ENCODE measurements at regions not wholly inside any gene's neighbourhood (a gene's known extent, or its start where the extent isn't known, plus 50 kb on each side); places are given as distances from the start of the nearest gene placed in this dataset.
"Not testable (repeated sequence)": the region's sequence is repeated elsewhere in the genome, so short reads cannot be mapped to it uniquely, and the experiment has no call there.

DNA sequence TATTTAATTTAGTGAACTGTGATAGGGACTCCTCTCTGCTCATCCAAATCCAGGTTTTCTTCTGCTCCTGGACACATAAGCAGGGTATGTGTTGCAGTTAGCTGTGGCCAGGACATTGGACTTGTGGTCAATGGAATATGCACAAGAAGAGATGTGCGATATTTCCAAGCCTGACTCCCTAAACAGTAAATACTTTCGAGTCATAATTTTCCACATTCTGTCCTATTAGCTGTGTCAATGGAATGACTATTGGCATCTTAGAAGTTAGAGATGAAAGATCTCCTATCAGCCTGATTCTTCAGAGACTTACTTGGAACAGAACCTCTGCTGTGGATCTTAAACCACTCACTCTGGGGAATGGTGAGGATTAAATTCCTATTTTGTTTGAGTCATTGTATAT lies 771.0 kb downstream of the EFNB2 start:
- no peak for DNase-seq

DNA sequence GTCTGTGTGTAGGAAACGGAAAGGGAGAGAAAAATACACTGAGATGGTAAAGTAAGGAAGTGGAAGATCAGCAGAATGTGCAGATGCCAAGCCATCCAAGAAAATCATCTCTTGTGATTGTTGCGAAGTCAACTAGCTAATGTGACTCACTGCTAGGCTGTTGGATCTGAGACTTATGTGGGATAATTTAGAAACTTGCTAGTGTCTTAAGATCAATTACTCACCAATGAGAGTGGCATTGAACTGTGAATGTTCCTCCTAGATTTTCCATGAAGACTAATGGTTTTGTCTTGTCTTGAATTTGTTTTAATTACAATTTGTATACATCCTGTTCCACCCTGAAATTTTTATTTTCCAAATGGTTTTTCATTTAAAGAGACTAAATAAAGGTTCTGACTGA lies 771.6 kb downstream of the EFNB2 start:
- no peak for DNase-seq

GRCh38 chr13:105762096-105762495 lies 773.4 kb downstream of the EFNB2 start:
- no peak for DNase-seq

DNA sequence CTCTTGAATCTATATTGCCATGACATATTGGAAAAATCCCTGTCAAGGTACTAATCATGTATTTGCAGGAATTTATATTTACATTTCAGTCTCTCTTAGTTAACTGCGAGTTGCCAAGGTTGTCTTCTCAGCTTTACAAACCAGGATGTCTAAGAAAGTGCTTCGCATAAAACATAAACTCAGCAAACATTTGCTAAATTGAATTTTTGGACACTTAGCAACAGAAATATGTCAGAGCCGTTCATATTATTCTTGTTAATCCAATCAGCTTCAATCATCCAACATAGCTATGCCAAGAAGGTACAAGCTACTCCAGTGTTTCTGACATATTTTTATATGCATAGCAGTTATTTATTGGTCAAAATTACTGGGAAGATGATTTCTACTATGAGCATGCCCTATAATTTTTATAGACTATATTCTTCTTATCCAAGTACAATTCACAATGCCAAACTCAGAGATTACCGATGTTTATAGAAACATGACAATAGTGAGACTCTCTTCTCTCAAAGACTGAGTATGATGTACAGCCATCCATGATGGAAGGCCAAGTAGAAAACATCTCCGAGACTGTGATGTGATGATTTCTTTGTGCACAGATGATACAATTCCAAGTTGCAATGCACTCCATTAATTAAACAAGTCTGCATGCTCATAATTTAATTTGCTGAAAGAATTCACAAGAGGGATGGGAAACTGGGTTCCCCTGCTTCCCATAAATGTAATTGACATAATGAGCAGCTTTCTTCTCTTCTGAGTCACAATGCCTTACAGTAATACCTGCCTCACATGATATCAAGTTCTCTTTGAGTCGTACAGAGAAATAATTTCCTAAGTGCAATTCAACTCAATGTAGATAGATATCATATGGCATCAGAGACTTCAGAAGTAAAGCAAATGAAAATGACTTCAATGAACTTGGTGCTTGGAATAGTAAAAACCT lies 776.3 kb downstream of the EFNB2 start:
- no peak for DNase-seq

DNA sequence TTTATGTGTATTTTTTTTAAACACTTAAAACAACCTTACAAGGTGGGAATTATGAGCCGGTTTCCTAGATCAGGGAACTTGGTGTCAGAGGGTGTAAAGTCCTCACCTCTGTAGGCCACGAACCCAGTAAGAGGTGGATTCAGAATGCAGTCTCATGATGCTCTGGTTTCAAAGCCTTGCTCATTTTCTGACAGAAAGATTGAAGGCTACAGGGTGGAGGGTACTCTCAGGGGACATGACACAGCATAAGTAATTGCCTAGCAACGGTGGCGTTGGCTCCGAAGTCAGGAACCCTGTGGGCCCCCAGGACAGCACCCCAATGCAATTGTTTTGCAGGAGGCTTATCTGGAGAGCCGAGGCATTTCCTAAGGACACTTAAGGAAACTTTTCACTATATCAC lies 794.7 kb downstream of the EFNB2 start:
- DNase-seq: no peak

- DNase-seq: no peak
Measured at GRCh38 chr13:105737688-105738087, 797.8 kb downstream of the EFNB2 start.

- no peak for DNase-seq
Measured at GRCh38 chr13:105735281-105735680, 800.2 kb downstream of the EFNB2 start.

- DNase-seq: no peak
Measured at GRCh38 chr13:105732806-105733529, 802.5 kb downstream of the EFNB2 start.

DNA sequence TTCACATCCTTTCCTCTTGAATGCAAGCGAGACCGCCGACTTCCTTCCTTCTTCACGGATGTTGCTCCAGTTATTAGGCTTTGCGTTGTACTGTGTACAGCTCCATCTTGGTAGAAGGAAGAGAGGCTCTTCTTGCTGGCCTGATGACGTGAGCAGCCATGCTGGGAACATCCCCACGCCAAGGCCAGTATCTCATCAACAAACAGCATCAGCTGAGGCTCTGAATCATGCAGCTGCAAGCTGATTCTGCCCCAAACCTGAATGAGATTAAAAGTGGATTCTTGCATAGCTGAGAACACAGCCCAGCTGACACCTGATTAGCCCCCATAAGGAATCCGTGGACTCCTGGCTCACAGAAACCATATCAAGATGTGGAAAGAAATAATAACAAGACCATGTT lies 809.6 kb downstream of the EFNB2 start:
- DNase-seq: no peak

GRCh38 chr13:105721016-105721415 lies 814.4 kb downstream of the EFNB2 start:
- DNase-seq: no peak

- no peak for DNase-seq
Measured at GRCh38 chr13:105719859-105720258, 815.6 kb downstream of the EFNB2 start.

DNA sequence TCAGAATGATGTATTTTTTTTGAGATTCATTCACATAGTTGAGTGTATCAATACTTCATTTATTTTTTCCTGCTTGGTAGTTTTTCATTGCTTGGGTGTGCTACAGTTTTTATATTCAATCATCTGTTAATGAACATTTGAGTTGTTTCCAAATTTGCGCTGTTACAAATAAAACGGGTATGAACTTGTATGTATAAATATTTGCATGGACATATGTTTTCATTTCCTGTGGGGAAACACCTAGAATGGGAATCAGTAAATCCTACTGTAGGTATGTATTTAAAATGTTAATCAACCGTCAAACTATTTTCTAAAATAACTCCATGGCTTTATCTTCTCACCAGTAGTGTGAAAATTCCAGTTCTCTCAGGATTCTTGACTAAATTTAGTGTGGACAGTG lies 826.3 kb downstream of the EFNB2 start:
- no peak for DNase-seq

DNA sequence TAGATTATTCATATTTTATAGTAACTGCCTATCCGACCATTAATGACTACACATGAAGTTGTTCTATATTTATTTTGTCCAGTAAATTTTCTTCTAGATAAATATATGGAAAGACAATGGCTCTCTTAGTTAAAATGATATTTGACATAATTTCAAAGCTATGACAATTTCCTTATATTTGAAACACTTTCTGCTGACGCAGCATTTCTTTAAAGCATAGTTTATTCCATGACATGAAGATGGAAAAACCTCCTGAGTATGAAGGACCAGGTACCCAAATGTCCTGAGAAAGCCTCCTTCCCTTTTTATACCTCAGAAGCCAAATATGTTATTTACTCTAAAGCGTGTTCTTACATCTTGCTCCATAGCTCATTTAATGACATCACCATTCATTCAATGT lies 831.6 kb downstream of the EFNB2 start:
- no peak for DNase-seq

DNA sequence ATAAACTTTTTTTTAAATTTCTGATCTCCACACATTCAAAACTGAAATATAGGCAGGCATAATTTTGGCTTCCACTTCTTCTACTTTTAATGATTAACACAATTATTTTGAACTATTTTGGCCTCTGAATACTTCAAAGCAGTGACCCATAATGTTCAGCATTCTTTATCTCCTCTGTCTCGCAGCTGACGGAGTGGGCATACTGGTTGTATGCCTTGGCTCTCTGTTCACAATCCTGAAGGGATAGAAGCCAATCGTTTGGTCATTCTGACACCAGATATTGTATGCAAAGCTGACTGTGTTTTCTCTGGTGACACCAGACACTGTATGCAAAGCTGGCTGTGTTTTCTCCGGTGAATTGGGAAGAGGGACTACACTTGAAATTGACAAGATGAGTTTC lies 833.0 kb downstream of the EFNB2 start:
- DNase-seq: no peak

DNA sequence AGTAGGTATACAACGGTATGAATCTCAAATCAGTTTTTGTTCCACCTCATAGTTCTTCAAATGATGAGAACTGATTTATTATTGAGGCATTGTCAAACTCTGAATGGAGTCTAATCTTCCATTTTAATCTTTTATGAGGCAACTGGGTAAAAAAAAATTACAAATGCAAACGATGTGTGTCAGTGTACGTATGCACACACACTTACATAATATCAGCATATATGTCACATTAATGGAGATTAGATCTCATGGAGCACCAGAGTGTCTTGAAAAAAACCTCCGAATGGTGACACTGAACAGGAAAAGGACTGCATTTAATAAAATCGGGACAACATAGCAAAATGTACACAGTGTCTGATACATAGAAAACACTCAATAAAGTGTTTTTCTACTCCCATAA lies 842.7 kb downstream of the EFNB2 start:
- DNase-seq: no peak

DNA sequence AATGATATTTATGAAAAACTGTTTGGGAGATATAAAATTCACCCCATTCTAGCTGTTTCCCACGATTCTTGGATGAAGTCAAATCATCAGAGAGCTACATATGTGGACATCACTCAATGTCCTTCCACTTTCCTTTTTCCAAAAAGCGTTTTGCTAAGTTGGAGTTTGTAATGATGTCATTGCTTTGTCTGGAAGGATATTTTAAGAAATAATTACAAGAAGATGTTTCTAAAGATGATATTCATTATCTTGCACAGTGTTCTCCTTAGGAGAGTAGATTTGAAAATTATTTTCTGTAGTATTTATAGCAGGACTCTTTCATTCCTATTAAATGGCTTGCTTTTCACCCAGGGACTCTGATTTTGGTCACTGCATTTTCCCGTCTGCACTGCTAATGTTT lies 851.2 kb downstream of the EFNB2 start:
- DNase-seq: no peak

GRCh38 chr13:105679838-105680237 lies 855.6 kb downstream of the EFNB2 start:
- no peak for DNase-seq

DNA sequence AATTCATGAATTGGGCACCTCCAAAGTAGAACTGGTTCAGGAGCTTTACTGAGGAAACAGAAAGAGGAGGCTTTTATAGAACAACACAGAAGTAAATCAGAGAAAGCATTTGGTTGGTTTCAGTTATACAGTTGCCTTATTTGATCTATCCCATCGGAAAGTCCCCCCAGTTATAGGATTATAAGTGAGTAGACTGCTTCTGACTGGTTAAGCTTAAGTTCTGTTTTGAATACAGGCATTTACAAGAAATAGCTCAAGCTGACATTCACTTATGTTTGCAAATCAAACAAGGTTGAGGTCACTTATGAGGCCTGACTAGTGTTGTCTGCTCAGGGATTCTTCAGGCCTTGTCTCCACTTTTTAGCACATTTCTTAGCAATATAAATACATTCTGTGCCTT lies 857.4 kb downstream of the EFNB2 start:
- DNase-seq: no peak

GRCh38 chr13:105672881-105673280 lies 862.6 kb downstream of the EFNB2 start:
- DNase-seq: no peak

GRCh38 chr13:105671131-105671530 lies 864.3 kb downstream of the EFNB2 start:
- not testable (repeated sequence) for DNase-seq

- DNase-seq: no peak
Measured at GRCh38 chr13:105670179-105670990, 865.1 kb downstream of the EFNB2 start.

- DNase-seq: no peak
Measured at GRCh38 chr13:105665284-105665683, 870.2 kb downstream of the EFNB2 start.

DNA sequence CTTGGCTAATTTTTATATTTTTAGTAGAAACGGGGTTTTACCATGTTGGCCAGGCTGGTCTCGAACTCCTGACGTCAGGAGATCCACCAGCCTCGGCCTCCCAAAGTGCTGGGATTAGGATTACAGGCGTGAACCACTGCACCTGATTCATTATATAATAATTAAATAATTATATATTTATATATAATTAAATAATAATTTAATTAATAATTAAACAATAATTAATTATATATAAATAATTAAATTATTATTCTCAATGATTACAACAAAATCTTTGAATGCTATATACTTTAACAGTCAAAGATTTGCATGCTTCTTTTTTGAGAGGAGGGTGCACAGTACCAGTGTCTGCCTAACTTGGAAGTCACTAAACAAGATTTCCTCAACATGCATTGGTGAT lies 872.3 kb downstream of the EFNB2 start:
- no peak for DNase-seq
